ENCODE measurements at regions not wholly inside any gene's neighbourhood (a gene's known extent, or its start where the extent isn't known, plus 50 kb on each side); places are given as distances from the start of the nearest gene placed in this dataset.

GRCh38 chr11:128301756-128302155 lies 285.6 kb downstream of the ETS1 start:
- no peak for DNase-seq (ENCODE audit: low spot score)

DNA sequence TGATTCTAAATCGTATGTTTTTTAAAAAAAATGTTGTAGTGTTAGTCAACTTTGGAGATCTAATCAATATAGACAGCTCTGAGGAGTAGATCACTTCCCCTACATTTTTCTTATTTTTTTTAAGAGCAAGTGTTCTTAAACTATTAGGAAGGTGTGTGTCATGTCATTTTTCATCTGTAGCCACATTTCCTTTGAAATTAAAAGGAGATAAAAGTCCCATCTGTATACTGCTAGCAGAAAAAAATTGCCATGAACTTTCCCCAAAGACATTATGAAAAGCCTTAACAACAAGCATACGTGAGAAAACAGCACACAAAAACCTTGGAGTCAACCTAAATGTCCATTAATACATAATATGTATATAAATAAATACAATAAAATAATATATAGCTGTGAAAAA lies 286.6 kb downstream of the ETS1 start:
- DNase-seq (ENCODE audit: low spot score): no peak

DNA sequence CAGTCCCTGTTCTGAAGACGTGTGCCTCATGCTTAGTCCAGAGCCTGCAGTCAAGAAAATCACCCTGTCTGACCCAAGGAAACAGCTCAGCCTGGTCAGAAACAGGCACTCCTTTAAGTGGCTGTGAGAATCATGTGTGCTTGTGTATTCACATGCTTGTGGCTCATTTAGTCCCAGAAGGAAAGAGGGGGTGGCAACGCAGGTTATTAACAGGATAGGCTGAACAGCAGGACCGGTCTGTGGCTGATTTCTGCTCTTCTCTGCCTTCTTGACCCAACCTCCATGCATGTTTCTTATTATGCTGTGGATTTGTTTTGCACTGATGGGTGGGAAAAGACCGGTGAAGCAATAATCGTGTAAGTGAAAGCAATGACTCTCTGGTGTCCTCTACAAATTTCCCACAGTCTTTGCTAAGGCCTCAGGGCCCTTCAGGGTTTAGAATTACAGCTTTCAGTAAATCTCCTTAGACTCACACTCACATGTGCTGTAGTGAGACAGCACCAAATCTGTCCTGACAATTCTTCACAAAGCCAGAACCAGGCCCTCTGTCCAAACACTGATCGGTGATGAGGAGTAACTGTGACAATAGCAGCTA lies 288.1 kb downstream of the ETS1 start:
- no peak for DNase-seq (ENCODE audit: low spot score)

DNA sequence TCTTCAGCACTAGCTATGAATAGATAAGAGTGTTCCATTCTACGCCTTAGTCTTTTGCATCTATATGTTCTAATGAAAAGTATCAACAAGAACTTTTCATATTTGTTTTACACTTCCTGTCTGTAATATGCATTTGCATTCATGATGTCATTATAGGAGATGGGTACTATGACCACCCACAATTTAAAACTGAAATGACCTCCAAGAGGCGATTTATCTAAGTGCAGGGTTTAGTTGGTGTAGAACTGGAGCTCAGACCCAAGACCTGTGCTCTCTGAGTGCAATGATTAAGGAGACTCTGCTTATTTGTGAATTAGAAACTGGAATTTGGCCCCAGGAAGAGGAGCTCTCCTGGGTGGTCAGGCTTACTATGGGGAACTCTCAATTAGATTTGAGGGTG lies 289.1 kb downstream of the ETS1 start:
- no peak for DNase-seq (ENCODE audit: low spot score)

- no peak for DNase-seq (ENCODE audit: low spot score)
Observed at GRCh38 chr11:128297805-128298204, 289.6 kb downstream of the ETS1 start.

DNA sequence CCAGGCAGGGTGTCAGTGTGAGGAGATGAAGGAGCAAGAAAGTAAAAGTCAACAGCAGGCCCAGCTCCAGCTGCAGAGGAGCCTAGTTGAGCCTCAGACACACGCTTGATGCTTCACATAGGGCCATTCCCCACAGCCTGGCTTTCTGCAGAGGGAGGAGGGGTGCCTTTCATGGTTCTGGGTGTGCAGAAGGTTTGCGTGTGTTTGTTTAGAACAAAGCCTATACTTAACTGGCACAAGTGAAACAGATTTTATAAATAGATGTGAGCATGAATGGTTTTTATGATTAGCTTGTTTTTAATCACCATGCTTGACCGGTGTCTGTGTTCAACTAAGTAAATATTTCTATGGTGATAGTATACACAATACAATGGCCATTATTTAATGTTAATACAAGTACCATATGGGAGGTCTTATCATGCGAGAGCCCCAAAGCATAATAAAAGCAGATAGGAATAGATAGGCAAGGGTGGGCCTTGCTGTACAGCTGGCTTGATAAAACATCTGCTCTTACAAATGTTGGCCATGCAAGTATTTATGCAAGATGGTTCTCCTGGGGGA lies 290.2 kb downstream of the ETS1 start:
- DNase-seq (ENCODE audit: low spot score): no peak

DNA sequence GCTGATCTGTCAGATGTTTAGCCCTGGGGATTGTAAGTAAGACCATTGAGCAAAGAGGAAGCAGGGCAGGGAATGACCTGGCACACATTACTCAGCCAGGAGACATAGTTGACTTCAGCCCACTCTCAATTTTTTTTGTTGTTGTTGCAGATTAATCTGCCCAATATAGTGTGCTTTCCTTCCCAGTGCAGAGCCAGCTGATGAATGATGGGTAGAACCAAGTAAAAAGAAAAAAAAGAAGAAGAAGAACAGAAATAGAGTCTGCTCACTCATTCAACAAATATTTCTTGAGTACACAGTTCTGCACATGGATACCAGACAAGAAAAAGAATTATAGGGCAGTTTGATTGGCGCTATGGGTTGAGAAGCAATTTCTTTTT lies 292.7 kb downstream of the ETS1 start:
- no peak for DNase-seq (ENCODE audit: low spot score)

DNA sequence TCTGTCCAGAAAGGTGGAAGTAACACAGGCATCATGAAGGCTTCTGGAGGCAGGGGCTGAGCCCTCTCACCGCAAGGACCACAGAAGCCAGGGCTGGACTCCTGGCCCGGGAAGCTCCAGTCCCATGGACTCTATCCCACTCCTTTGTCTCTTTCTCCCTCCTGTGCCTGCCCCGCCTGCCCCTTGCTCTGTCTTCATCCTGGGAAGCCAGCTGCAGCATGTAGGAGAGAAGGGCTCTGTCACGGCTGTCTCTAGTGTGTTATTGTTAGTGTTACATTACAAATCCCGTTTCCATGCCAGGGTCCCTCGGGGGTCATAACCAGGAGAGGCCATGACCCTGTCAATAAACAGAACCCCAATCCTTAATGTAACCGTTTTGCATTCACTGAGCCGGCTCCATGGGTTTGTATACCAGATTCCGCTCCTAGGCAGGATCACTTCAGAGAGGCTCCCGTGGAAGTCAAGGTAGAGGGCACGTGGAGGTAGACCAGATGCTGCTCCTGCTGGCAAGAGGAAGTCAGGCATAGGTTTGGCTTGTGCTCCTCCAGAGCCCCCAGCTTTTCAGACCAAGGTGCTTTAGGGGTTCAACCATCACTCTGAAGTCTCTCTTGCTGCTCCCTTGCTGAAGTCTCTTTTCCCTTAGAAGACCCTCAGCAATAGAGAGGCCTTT lies 293.2 kb downstream of the ETS1 start:
- no peak for DNase-seq (ENCODE audit: low spot score)

- no peak for DNase-seq (ENCODE audit: low spot score)
Observed at GRCh38 chr11:128291835-128292234, 295.5 kb downstream of the ETS1 start.

DNA sequence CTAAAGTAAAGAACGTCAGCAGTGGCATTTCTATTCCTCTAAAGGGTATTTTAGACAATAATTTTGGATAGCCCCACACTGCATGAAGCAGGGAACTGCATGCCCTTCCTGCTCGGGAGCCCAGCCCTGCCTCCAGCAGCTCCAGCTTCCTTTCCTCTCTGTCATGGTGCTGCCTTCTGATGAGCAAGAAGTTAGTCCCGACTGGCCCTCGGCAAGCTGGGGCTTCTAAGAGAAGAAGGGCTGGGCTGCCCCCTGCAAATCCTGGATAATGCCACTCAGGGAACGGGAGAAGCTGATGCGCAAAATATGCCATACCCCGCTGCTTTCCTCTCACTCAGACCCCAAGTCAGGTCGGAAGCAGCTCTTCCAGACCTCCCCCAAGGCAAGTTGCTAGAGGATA lies 296.4 kb downstream of the ETS1 start:
- DNase-seq (ENCODE audit: low spot score): no peak

- DNase-seq (ENCODE audit: low spot score): peak; percentile 12
Observed at GRCh38 chr11:128290106-128290840, 297.1 kb downstream of the ETS1 start.

GRCh38 chr11:128289048-128289447 lies 298.3 kb downstream of the ETS1 start:
- no peak for DNase-seq (ENCODE audit: low spot score)

GRCh38 chr11:128288368-128288767 lies 299.0 kb downstream of the ETS1 start:
- no peak for DNase-seq (ENCODE audit: low spot score)

GRCh38 chr11:128285321-128285720 lies 302.0 kb downstream of the ETS1 start:
- DNase-seq (ENCODE audit: low spot score): no peak

- DNase-seq (ENCODE audit: low spot score): no peak
Observed at GRCh38 chr11:128284634-128285033, 302.7 kb downstream of the ETS1 start.

GRCh38 chr11:128283451-128283850 lies 303.9 kb downstream of the ETS1 start:
- no peak for DNase-seq (ENCODE audit: low spot score)

DNA sequence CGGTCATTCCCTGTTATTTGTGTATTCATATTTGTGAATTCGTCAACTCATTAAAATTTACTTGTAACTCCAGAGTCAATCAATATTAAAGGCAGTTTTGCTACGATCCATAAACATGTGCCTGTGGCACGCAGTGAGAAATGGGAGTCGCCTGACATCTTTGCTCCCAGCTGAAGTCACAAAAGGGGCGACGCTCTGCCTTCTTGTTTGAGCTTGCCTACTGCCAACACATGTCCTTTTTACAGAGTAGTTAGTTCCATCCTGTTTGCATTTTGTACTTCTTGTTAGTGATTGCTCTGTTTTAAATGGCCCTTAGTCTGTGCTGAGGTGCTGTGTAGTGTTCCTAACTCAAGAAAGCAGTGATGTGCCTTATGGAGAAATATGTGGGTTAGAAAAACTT lies 305.3 kb downstream of the ETS1 start:
- DNase-seq (ENCODE audit: low spot score): no peak

- DNase-seq (ENCODE audit: low spot score): no peak
Observed at GRCh38 chr11:128279866-128280265, 307.5 kb downstream of the ETS1 start.

DNA sequence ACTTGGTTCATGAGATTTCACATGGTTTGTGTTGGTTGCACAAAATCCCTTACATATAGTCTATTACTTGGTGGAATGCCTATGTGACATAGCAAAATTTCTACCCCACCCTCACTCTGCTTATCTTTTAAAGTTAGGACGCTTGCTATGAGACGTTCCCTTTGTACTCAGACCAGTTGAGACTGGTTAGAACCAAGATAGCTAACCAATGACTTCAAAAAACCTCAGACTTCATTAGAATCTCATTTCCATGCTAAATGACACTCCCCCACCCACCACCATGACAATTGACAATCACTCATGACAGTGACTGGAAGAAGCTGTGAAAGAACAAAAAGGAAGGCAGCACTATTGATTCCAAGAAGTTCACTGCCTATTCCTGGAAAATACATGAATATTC lies 313.6 kb downstream of the ETS1 start:
- DNase-seq (ENCODE audit: low spot score): no peak

DNA sequence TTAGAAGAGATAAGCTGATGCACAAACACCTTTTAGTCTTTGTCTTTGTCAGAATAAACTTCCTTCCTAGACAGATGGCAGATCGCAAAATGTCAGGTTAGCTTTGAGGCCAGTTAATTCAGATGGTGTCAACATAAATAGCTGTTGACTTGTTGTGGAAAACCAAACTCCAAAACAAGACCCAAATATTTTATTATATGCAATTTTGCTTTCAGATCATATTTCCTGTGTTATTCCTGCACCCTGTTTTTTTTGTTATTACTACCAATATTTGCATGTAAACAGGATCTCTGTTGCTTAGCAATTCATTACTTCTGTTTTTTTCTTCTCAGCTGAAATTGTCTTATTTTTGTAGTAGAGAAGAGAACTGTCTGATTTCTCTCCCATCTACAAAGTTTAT lies 316.0 kb downstream of the ETS1 start:
- no peak for DNase-seq (ENCODE audit: low spot score)

- DNase-seq (ENCODE audit: low spot score): no peak
Observed at GRCh38 chr11:128269466-128269865, 317.9 kb downstream of the ETS1 start.

DNA sequence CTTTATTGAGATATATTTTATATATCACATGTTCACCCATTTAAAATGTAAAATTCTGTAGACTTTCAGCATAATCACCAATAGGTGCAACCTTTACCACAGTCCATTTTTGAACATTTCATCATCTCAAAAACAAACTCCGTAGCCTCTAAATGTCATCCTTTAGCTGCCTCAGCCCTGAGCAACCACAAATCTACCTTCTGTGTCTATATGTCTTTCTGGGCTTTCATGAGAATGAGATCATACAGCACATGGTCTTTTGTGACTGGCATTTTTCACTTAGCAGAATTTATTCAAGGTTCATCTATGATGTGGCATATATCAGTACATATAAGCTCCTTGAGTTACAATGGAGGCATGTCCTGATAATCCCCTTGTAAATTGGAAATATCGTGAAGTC lies 320.5 kb downstream of the ETS1 start:
- no peak for DNase-seq (ENCODE audit: low spot score)
